ENCODE measurements at regions not wholly inside any gene's neighbourhood (a gene's known extent, or its start where the extent isn't known, plus 50 kb on each side); places are given as distances from the start of the nearest gene placed in this dataset.

DNA sequence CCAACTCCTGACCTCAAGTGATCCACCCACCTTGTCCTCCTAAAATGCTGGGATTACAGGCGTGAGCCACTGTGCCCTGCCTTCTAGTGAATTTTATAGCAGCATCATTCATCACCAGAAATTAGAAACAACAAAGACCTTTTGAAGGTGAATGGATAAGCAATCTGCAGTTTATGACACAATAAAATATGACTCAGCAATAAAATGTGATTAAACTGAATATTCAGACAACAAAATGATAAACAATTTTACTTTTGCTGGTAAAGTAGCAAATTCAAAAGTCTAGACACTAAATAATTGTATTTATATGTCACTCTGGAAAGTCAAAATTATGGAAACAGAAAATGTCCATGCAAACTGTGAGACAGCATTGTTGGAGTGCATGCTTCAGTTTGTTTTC, 656.6 kb downstream of the CBLN2 start:
- Histone ChIP-seq H3K9me3 (ENCODE audit: control insufficient read depth, insufficient read depth, low read depth, low read length) (no peaks in the 10 kb centered on the region), H3K27ac (ENCODE audit: low read length) (no peak overlapping the region), H3K36me3 (ENCODE audit: control insufficient read depth, insufficient read depth, low read length) (no peaks in the 10 kb centered on the region), H3K27me3 (ENCODE audit: control insufficient read depth, insufficient read depth, low read length) (no peaks in the 10 kb centered on the region), H3K4me3 (ENCODE audit: low read depth in 2 of 2, low read length in 2 of 2) (no peak overlapping the region), H3K4me1 (ENCODE audit: control insufficient read depth, insufficient read depth, low read length) (no peaks in the 10 kb centered on the region)
- DNase-seq (ENCODE audit: low read depth, low spot score) (no peak), ATAC-seq (no peak)
- in situ Hi-C loops (cut with HindIII; ENCODE audit: low pct_unique_long_range_greater_than_20kb, low sequenced_read_pairs) (no loop called here), intact Hi-C loops (cut with micrococcal nuclease; ENCODE audit: unreplicated experiment) (no loop called here)
- TF ChIP-seq, protein P1, sequence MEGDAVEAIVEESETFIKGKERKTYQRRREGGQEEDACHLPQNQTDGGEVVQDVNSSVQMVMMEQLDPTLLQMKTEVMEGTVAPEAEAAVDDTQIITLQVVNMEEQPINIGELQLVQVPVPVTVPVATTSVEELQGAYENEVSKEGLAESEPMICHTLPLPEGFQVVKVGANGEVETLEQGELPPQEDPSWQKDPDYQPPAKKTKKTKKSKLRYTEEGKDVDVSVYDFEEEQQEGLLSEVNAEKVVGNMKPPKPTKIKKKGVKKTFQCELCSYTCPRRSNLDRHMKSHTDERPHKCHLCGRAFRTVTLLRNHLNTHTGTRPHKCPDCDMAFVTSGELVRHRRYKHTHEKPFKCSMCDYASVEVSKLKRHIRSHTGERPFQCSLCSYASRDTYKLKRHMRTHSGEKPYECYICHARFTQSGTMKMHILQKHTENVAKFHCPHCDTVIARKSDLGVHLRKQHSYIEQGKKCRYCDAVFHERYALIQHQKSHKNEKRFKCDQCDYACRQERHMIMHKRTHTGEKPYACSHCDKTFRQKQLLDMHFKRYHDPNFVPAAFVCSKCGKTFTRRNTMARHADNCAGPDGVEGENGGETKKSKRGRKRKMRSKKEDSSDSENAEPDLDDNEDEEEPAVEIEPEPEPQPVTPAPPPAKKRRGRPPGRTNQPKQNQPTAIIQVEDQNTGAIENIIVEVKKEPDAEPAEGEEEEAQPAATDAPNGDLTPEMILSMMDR (IDR thresholded peaks at IDR 0.05) = no peak
- no peak for TF ChIP-seq TCF7L2 (IDR thresholded peaks at IDR 0.05; ENCODE audit: low read depth, low read length)
- TF ChIP-seq SIN3A (IDR thresholded peaks at IDR 0.05; ENCODE audit: borderline replicate concordance, insufficient read depth, low read depth, low read length) = no peak
- TF ChIP-seq, protein P2, sequence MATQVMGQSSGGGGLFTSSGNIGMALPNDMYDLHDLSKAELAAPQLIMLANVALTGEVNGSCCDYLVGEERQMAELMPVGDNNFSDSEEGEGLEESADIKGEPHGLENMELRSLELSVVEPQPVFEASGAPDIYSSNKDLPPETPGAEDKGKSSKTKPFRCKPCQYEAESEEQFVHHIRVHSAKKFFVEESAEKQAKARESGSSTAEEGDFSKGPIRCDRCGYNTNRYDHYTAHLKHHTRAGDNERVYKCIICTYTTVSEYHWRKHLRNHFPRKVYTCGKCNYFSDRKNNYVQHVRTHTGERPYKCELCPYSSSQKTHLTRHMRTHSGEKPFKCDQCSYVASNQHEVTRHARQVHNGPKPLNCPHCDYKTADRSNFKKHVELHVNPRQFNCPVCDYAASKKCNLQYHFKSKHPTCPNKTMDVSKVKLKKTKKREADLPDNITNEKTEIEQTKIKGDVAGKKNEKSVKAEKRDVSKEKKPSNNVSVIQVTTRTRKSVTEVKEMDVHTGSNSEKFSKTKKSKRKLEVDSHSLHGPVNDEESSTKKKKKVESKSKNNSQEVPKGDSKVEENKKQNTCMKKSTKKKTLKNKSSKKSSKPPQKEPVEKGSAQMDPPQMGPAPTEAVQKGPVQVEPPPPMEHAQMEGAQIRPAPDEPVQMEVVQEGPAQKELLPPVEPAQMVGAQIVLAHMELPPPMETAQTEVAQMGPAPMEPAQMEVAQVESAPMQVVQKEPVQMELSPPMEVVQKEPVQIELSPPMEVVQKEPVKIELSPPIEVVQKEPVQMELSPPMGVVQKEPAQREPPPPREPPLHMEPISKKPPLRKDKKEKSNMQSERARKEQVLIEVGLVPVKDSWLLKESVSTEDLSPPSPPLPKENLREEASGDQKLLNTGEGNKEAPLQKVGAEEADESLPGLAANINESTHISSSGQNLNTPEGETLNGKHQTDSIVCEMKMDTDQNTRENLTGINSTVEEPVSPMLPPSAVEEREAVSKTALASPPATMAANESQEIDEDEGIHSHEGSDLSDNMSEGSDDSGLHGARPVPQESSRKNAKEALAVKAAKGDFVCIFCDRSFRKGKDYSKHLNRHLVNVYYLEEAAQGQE (IDR thresholded peaks at IDR 0.05; ENCODE audit: insufficient read depth in 1 of 2, low read depth in 2 of 2, low read length in 1 of 2) = no peak
- no peak for TF ChIP-seq POLR2AphosphoS5 (IDR thresholded peaks at IDR 0.05; ENCODE audit: low read depth, low read length)
- ChIA-PET CTCF (no interaction called here), POLR2A (no interaction called here)
- BruUV-seq (replicated peaks) = no TSS peak

DNA sequence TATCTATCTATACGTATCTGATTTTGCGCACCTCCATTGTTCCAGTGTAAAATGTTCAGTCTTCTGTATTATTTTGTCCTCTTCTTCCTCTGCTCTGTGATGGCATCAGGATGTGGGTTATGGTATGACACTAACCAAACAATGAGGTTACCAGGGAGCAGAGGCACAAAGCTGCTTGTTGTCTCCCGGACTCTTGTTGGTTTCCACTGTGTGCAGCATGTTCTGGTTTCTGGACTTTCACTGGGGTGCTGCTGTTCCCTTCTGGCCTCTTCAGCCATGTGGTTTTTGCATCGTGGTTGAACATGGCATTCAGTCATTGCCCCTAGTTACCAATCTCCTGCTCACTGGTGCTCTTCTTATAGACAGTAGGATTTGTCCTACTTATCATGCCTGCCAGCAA, 665.9 kb downstream of the CBLN2 start:
- BruUV-seq (replicated peaks) = no TSS peak
- ATAC-seq = no peak
- H3K4me1 ChIP-seq (ENCODE audit: control insufficient read depth, insufficient read depth, low read length) = no peaks in the 10 kb centered on the region
- ChIA-PET CTCF (no interaction called here), POLR2A (no interaction called here)
- DNase-seq (ENCODE audit: low read depth, low spot score) = no peak
- no peak overlapping the region for H3K27ac ChIP-seq (ENCODE audit: low read length)
- no peaks in the 10 kb centered on the region for H3K27me3 ChIP-seq (ENCODE audit: control insufficient read depth, insufficient read depth, low read length)
- TF ChIP-seq, protein P2 (IDR thresholded peaks at IDR 0.05; ENCODE audit: insufficient read depth in 1 of 2, low read depth in 2 of 2, low read length in 1 of 2) = no peak
- TF ChIP-seq, protein P1 (IDR thresholded peaks at IDR 0.05) = no peak
- no peak for TF ChIP-seq POLR2AphosphoS5 (IDR thresholded peaks at IDR 0.05; ENCODE audit: low read depth, low read length)
- no peak for TF ChIP-seq TCF7L2 (IDR thresholded peaks at IDR 0.05; ENCODE audit: low read depth, low read length)
- TF ChIP-seq SIN3A (IDR thresholded peaks at IDR 0.05; ENCODE audit: borderline replicate concordance, insufficient read depth, low read depth, low read length) = no peak
- in situ Hi-C loops (cut with HindIII; ENCODE audit: low pct_unique_long_range_greater_than_20kb, low sequenced_read_pairs) (no loop called here), intact Hi-C loops (cut with micrococcal nuclease; ENCODE audit: unreplicated experiment) (no loop called here)
- H3K9me3 ChIP-seq (ENCODE audit: control insufficient read depth, insufficient read depth, low read depth, low read length) = no peaks in the 10 kb centered on the region
- H3K4me3 ChIP-seq (ENCODE audit: low read depth in 2 of 2, low read length in 2 of 2) = no peak overlapping the region
- no peaks in the 10 kb centered on the region for H3K36me3 ChIP-seq (ENCODE audit: control insufficient read depth, insufficient read depth, low read length)
